K562 (cell line): ENCODE measurements at regions not wholly inside any gene's neighbourhood (a gene's known extent, or its start where the extent isn't known, plus 50 kb on each side); places are given as distances from the start of the nearest gene placed in this dataset.

Experiments
- ATAC-seq: fragments of 200-7000 bp; cut with Tn5 transposase; 3 replicates; pipeline ENCODE4 v1.9.1; 2020; ENCODE audit warnings: moderate library complexity
- BruUV-seq: library from RNA; stranded (reverse); fragments of 400-500 nt; replicated peaks from 2 replicates; lab custom pipeline; 2021; lab: Mats Ljungman, UMichigan
- CTCF ChIA-PET: fragments of 300-600 bp; formaldehyde crosslinking; extraction: SDS; loops from one replicate; lab custom pipeline; 2021; ENCODE audit warnings: low intra/inter-chr PET ratio; lab: Yijun Ruan, JAX
- POLR2A ChIA-PET: fragments of 300-600, 350-650 bp; sonication (Branson Sonifier 250); formaldehyde crosslinking; extraction: SDS; loops from one replicate; lab custom pipeline; 2021; ENCODE audit warnings: antibody characterized with exemption, inconsistent platforms; lab: Yijun Ruan, JAX
- DNase-seq, 4 experiments: peaks; one replicate each; pipeline versions ENCODE4 v3.0.0 to v3.0.0-alpha.2; 2011 to 2018; ENCODE audit warnings: low spot score in 3 of 4, mixed read lengths in 3 of 4; ENCODE audit errors: extremely low read depth in 1 of 4
- FAIRE-seq: peaks from 2 replicates; lab custom pipeline; 2011; peaks lifted over from hg19 to GRCh38; lab: Jason Lieb, UNC
- H2AFZ ChIP-seq: 2 replicates; pipeline ENCODE4 v1.6.0; 2011; ENCODE audit warnings: low read depth, low read length, control low read depth, inconsistent platforms
- H3K27ac ChIP-seq: fragments of 200-600 bp; 3 replicates; pipeline ENCODE4 v1.8.0; 2011; ENCODE audit warnings: low read depth, mild to moderate bottlenecking, control low read depth, inconsistent platforms, low read length, moderate library complexity, mixed read lengths; ENCODE audit errors: extremely low read depth
- H3K27me3 ChIP-seq, 2 experiments: fragments of 300-600 bp in 1 of 2; 2 replicates in 1 of 2; 3 replicates in 1 of 2; pipeline versions ENCODE4 v1.6.0 to v1.8.0; 2011; ENCODE audit warnings: inconsistent platforms in 2 of 2, low read length in 2 of 2, mild to moderate bottlenecking in 1 of 2, mixed read lengths in 1 of 2, moderate library complexity in 1 of 2; ENCODE audit not compliant: control insufficient read depth in 2 of 2, insufficient read depth in 2 of 2
- H3K36me3 ChIP-seq: fragments of 300-600 bp; 3 replicates; pipeline ENCODE4 v1.8.0; 2011; ENCODE audit warnings: mild to moderate bottlenecking, low read length, inconsistent platforms; ENCODE audit not compliant: control insufficient read depth, insufficient read depth
- H3K4me1 ChIP-seq, 2 experiments: fragments of 200-600 bp in 1 of 2; replicated peaks in 1 of 2; 2 replicates in 1 of 2; 3 replicates in 1 of 2; pipeline versions ENCODE4 v1.5.1 to v1.8.0; 2011; ENCODE audit warnings: inconsistent platforms in 2 of 2, low read length in 2 of 2, mild to moderate bottlenecking in 1 of 2, mixed read lengths in 1 of 2, moderate library complexity in 1 of 2; ENCODE audit not compliant: control insufficient read depth in 2 of 2, insufficient read depth in 2 of 2
- H3K4me2 ChIP-seq: 2 replicates; pipeline ENCODE4 v1.6.1; 2011; ENCODE audit warnings: low read length, control low read depth, inconsistent platforms, mixed read lengths; ENCODE audit not compliant: insufficient read depth
- H3K4me3 ChIP-seq: fragments of 200-600 bp; sonication (generic), shearing (Covaris generic); 2 replicates; pipeline ENCODE4 v1.5.1; 2016; ENCODE audit warnings: control low read depth, inconsistent platforms
- H3K79me2 ChIP-seq: fragments of 200-600 bp; 3 replicates; pipeline ENCODE4 v1.8.0; 2011; ENCODE audit warnings: low read length, inconsistent platforms; ENCODE audit not compliant: control insufficient read depth, insufficient read depth
- H3K9ac ChIP-seq, 2 experiments: 2 replicates each; pipeline versions ENCODE4 v1.6.0 to v1.6.1; 2011; ENCODE audit warnings: low read depth in 2 of 2, low read length in 2 of 2, control low read depth in 1 of 2, inconsistent platforms in 1 of 2, mild to moderate bottlenecking in 1 of 2, mixed read lengths in 1 of 2; ENCODE audit not compliant: insufficient read depth in 1 of 2
- H3K9me1 ChIP-seq: one replicate; pipeline ENCODE4 v1.6.0; 2011; ENCODE audit warnings: inconsistent platforms, mild to moderate bottlenecking, low read length, moderate library complexity; ENCODE audit not compliant: control insufficient read depth, insufficient read depth
- H3K9me3 ChIP-seq: replicated peaks from 2 replicates; pipeline ENCODE4 v1.5.1; 2011; ENCODE audit warnings: low read depth, low read length, inconsistent platforms; ENCODE audit not compliant: control insufficient read depth, insufficient read depth
- H4K20me1 ChIP-seq: replicated peaks from 2 replicates; pipeline ENCODE4 v1.6.1; 2011; ENCODE audit warnings: low read length, inconsistent platforms, mixed read lengths; ENCODE audit not compliant: control insufficient read depth, insufficient read depth
- C11orf30 ChIP-seq: fragments of 450-650 bp; IDR thresholded peaks from 2 replicates; pipeline ENCODE4 v1.6.1; 2016; ENCODE audit warnings: low read depth, mild to moderate bottlenecking
- CBFA2T2 ChIP-seq: fragments of 450-650 bp; conservative IDR thresholded peaks from 2 replicates; pipeline ENCODE4 v1.6.1; 2017; ENCODE audit warnings: mild to moderate bottlenecking
- E2F3 ChIP-seq: fragments of 250-450 bp; sonication (Bioruptor Pico); IDR thresholded peaks from 2 replicates; pipeline ENCODE4 v1.4.0; 2020; ENCODE audit warnings: mild to moderate bottlenecking
- KLF1 ChIP-seq: fragments of 450-650 bp; IDR thresholded peaks from 2 replicates; pipeline ENCODE4 v1.6.1; 2016; ENCODE audit warnings: missing genetic modification characterization, missing compliant biosample characterization
- MEIS2 ChIP-seq: fragments of 450-650 bp; IDR thresholded peaks from 2 replicates; pipeline ENCODE4 v1.6.1; 2014; ENCODE audit warnings: mild to moderate bottlenecking; ENCODE audit not compliant: partially characterized antibody
- NCOA1 ChIP-seq: fragments of 450-650 bp; IDR thresholded peaks from 2 replicates; pipeline ENCODE4 v1.6.1; 2016; ENCODE audit warnings: low read depth
- NCOA4 ChIP-seq: fragments of 450-650 bp; IDR thresholded peaks from 2 replicates; pipeline ENCODE4 v1.6.1; 2018; ENCODE audit warnings: mild to moderate bottlenecking; ENCODE audit not compliant: partially characterized antibody
- NELFE ChIP-seq: IDR thresholded peaks from 2 replicates; pipeline ENCODE4 v1.6.1; 2011; ENCODE audit warnings: mild to moderate bottlenecking; ENCODE audit not compliant: insufficient read depth, insufficient read length
- NFYB ChIP-seq: IDR thresholded peaks from 2 replicates; pipeline ENCODE4 v1.6.1; 2011; ENCODE audit warnings: mild to moderate bottlenecking, moderate library complexity; ENCODE audit not compliant: insufficient read length; ENCODE audit errors: extremely low read depth
- PTBP1 ChIP-seq: fragments of 200-400 bp; formaldehyde crosslinking; IDR thresholded peaks from 2 replicates; pipeline ENCODE4 v1.6.1; 2017; ENCODE audit warnings: low read depth, low read length
- RAD21 ChIP-seq, 2 experiments: fragments of 250-450 bp in 1 of 2; fragments of 450-650 bp in 1 of 2; sonication (Bioruptor Pico) in 1 of 2; formaldehyde crosslinking in 1 of 2; IDR thresholded peaks in 1 of 2; conservative IDR thresholded peaks in 1 of 2; 2 replicates each; pipeline versions ENCODE4 v1.4.0 to v1.8.0; 2020 to 2022; ENCODE audit warnings: mild to moderate bottlenecking in 2 of 2, moderate library complexity in 1 of 2
- SIRT6 ChIP-seq: IDR thresholded peaks from one replicate; pipeline ENCODE4 v1.6.1; 2012; ENCODE audit warnings: low read depth, mild to moderate bottlenecking, control low read depth, inconsistent platforms, low read length, moderate library complexity
- SIX5 ChIP-seq, 2 experiments: IDR thresholded peaks; 2 replicates each; pipeline ENCODE4 v1.6.1; 2011; ENCODE audit warnings: low read length in 2 of 2, borderline replicate concordance in 1 of 2, low read depth in 1 of 2, mild to moderate bottlenecking in 1 of 2, moderate library complexity in 1 of 2; ENCODE audit not compliant: insufficient read depth in 1 of 2
- TAF15 ChIP-seq: fragments of 200-400 bp; formaldehyde crosslinking; IDR thresholded peaks from 2 replicates; pipeline ENCODE4 v1.6.1; 2017; ENCODE audit warnings: mild to moderate bottlenecking, low read depth, low read length, moderate library complexity
- XRCC5 ChIP-seq: fragments of 200-400 bp; formaldehyde crosslinking; IDR thresholded peaks from 2 replicates; pipeline ENCODE4 v1.6.1; 2017; ENCODE audit warnings: low read depth, mild to moderate bottlenecking, low read length
- ZNF316 ChIP-seq: fragments of 450-650 bp; IDR thresholded peaks from 2 replicates; pipeline ENCODE4 v1.6.1; 2016
- ZNF408 ChIP-seq: fragments of 250-450 bp; sonication (Bioruptor Pico); IDR thresholded peaks from 2 replicates; pipeline ENCODE4 v1.4.0; 2020; ENCODE audit warnings: low read depth, mild to moderate bottlenecking, moderate library complexity
- ZNF431 ChIP-seq: sonication (generic); formaldehyde crosslinking; IDR thresholded peaks from 2 replicates; pipeline ENCODE4 v1.8.0; 2022; ENCODE audit warnings: mild to moderate bottlenecking, missing genetic modification reagents
- ZNF644 ChIP-seq: fragments of 200-800 bp; sonication (Bioruptor generic); IDR thresholded peaks from 2 replicates; pipeline ENCODE4 v1.6.1; 2016; ENCODE audit warnings: low read depth, missing genetic modification characterization, missing compliant biosample characterization
- WGBS: fragments of 100-300 bp; shearing (Covaris generic); methylation state at CpG from one replicate; pipeline ENCODE4 v1.1.6; 2016; ENCODE audit warnings: low coverage, mixed read lengths; ENCODE audit not compliant: insufficient coverage; ENCODE audit errors: missing lambda C conversion rate; 5-methylcytosine and 5-hydroxymethylcytosine counted together
- in situ Hi-C: fragments of 300-500 bp; cut with MboI; formaldehyde crosslinking; loops from 4 replicates; pipeline ENCODE4 v1.15.0; 2018; ENCODE audit warnings: inconsistent platforms, mixed read lengths
- intact Hi-C: fragments of 100-400 bp; cut with micrococcal nuclease; formaldehyde crosslinking; loops from 2 replicates; pipeline ENCODE4 v1.14.2; 2022
- TF ChIP-seq, protein P1 (sequence below): IDR thresholded peaks from 3 replicates; pipeline ENCODE4 v1.6.1; 2011; ENCODE audit warnings: borderline replicate concordance, mild to moderate bottlenecking; ENCODE audit not compliant: insufficient read length, insufficient read depth
- TF ChIP-seq, protein P2 (sequence below), 2 experiments: fragments of 200-800 bp in 1 of 2; sonication (Bioruptor generic) in 1 of 2; sonication (generic) in 1 of 2; formaldehyde crosslinking in 1 of 2; IDR thresholded peaks in 1 of 2; conservative IDR thresholded peaks in 1 of 2; 2 replicates each; pipeline versions ENCODE4 v1.5.0 to v1.6.1; 2016 to 2020; ENCODE audit warnings: missing compliant biosample characterization in 1 of 2, missing genetic modification characterization in 1 of 2, missing genetic modification reagents in 1 of 2

GRCh38 chr21:35885942-35886541, 174.3 kb downstream of the SETD4 start:
- DNase-seq: no peak
- TF ChIP-seq NCOA4 (no peak), TAF15 (no peak), SIX5 (IDR thresholded peaks at IDR 0.05; ENCODE audit: borderline replicate concordance in 1 of 2, insufficient read depth in 1 of 2, low read depth in 1 of 2, low read length in 2 of 2) (no peak), MEIS2 (no peak), ZNF408 (CRISPR knock-in tag) (no peak), KLF1 (tag) (no peak), RAD21 (CRISPR knock-in tag; conservative IDR thresholded peaks at IDR 0.05 in 1 of 2, IDR thresholded peaks at IDR 0.05 in 1 of 2) (peak in 1 of 2 experiments; percentile 27; a peak in 1 of 4 replicates), C11orf30 (peak; percentile 38; the same call in 1 of the 2 replicates), PTBP1 (no peak), NELFE (no peak), NCOA1 (no peak), ZNF644 (no peak), ZNF431 (no peak), NFYB (no peak), SIRT6 (no peak), CBFA2T2 (no peak), E2F3 (CRISPR knock-in tag) (no peak), ZNF316 (peak; percentile 59; the same call in 1 of the 2 replicates), XRCC5 (no peak)
- TF ChIP-seq, protein P1, sequence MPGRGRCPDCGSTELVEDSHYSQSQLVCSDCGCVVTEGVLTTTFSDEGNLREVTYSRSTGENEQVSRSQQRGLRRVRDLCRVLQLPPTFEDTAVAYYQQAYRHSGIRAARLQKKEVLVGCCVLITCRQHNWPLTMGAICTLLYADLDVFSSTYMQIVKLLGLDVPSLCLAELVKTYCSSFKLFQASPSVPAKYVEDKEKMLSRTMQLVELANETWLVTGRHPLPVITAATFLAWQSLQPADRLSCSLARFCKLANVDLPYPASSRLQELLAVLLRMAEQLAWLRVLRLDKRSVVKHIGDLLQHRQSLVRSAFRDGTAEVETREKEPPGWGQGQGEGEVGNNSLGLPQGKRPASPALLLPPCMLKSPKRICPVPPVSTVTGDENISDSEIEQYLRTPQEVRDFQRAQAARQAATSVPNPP: no peak
- TF ChIP-seq, protein P2, sequence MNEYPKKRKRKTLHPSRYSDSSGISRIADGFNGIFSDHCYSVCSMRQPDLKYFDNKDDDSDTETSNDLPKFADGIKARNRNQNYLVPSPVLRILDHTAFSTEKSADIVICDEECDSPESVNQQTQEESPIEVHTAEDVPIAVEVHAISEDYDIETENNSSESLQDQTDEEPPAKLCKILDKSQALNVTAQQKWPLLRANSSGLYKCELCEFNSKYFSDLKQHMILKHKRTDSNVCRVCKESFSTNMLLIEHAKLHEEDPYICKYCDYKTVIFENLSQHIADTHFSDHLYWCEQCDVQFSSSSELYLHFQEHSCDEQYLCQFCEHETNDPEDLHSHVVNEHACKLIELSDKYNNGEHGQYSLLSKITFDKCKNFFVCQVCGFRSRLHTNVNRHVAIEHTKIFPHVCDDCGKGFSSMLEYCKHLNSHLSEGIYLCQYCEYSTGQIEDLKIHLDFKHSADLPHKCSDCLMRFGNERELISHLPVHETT (CRISPR knock-in tag; conservative IDR thresholded peaks at IDR 0.05 in 1 of 2, IDR thresholded peaks at IDR 0.05 in 1 of 2): no peak

More at GRCh38 chr21:35885942-35886541, 174.3 kb downstream of the SETD4 start:
- no peak for FAIRE-seq
- 21% methylated on average over 7 of the region's 7 CpGs for WGBS
- ChIA-PET CTCF (no interaction called here), POLR2A (no interaction called here)
- intact Hi-C loops (no loop called here), in situ Hi-C loops (no loop called here)
- no peak overlapping the region for H3K4me2 ChIP-seq
- no peaks in the 10 kb centered on the region for H3K36me3 ChIP-seq
- peaks cover 0 to 5% of the 10 kb centered on the region in 2 experiments; a peak in 1 of 5 replicates for H3K4me1 ChIP-seq
- no peaks in the 10 kb centered on the region for H3K79me2 ChIP-seq
- peaks cover 7 to 15% of the 10 kb centered on the region in 2 experiments; a peak in 3 of 5 replicates for H3K27me3 ChIP-seq
- no peak for ATAC-seq
- no peaks in the 10 kb centered on the region for H3K9me1 ChIP-seq
- H3K9me3 ChIP-seq: no peaks in the 10 kb centered on the region
- H3K27ac ChIP-seq: no peak overlapping the region
- no peaks in the 10 kb centered on the region for H4K20me1 ChIP-seq
- H3K9ac ChIP-seq: no peak overlapping the region
- no peak overlapping the region for H2AFZ ChIP-seq
- no peak overlapping the region for H3K4me3 ChIP-seq
- BruUV-seq: no TSS peak
